ENCODE measurements at regions not wholly inside any gene's neighbourhood (a gene's known extent, or its start where the extent isn't known, plus 50 kb on each side); places are given as distances from the start of the nearest gene placed in this dataset.

DNA sequence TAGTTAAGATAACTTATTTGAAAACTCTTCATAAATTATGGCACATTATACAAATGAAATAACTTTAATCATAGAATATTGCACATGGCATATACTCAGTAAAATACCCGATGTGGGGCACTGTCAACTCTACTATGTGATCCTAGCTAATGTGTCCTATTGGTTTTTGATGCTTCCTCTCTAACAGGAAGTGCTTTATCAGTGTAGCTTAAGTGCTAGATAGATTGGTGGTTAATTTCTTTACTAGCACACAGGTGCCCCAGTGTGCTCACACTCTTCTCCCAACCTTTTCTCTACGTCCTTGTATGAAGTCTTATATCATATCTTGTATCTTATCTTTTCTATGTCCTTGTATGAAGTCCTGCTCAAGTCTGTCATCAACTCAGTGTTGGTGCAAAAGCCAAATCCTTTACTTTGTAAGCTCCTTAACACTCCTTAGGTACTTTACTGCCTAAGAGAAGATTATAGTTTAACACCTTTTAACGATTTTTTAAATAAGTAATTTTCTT, 358.9 kb downstream of the CENPW start:
- no CpG with 5 or more reads among the region's 3 CpGs for WGBS (ENCODE audit: extremely low coverage, insufficient read length, low lambda C conversion rate)
- H3K4me3 Mint-ChIP-seq = no peak overlapping the region

More for the DNA sequence above, 358.9 kb downstream of the CENPW start:
- Histone ChIP-seq H3K18ac (ENCODE audit: insufficient read length, low read depth, low read length) (no peak overlapping the region), H4K20me1 (ENCODE audit: control insufficient read depth, insufficient read depth, insufficient read length) (no peaks in the 10 kb centered on the region), H4K8ac (replicated peaks; ENCODE audit: insufficient read length, low read depth, low read length) (no peak overlapping the region), H3K79me1 (ENCODE audit: insufficient read depth, low read depth, low read length, poor library complexity, severe bottlenecking) (no peaks in the 10 kb centered on the region), H3K27me3 (ENCODE audit: insufficient read depth, low read length) (no peaks in the 10 kb centered on the region), H3K4me2 (ENCODE audit: insufficient read depth, insufficient read length, low read length) (no peak overlapping the region), H3K4ac (ENCODE audit: low read depth, low read length) (no peak overlapping the region), H3K79me2 (ENCODE audit: insufficient read depth, low read length) (no peaks in the 10 kb centered on the region), H3T11ph (ENCODE audit: low read length) (no peak overlapping the region), H3K4me1 (ENCODE audit: insufficient read depth, low read length) (no peaks in the 10 kb centered on the region), H2BK120ac (ENCODE audit: low read depth, low read length, poor library complexity, severe bottlenecking) (no peak overlapping the region), H2AK5ac (ENCODE audit: insufficient read length, low read length) (no peak overlapping the region), H4K91ac (ENCODE audit: insufficient read length, low read depth, low read length) (no peak overlapping the region), H2AFZ (ENCODE audit: low read length) (no peak overlapping the region), H3K9me3 (ENCODE audit: control insufficient read depth, low read depth, low read length) (no peaks in the 10 kb centered on the region), H2BK20ac (ENCODE audit: low read depth, low read length, poor library complexity, severe bottlenecking) (no peak overlapping the region), H2BK5ac (ENCODE audit: insufficient read length, low read length) (no peak overlapping the region), H3K23ac (ENCODE audit: insufficient read length, low read depth, low read length) (no peak overlapping the region), H3K56ac (ENCODE audit: insufficient read length, low read depth, low read length) (no peak overlapping the region), H3K23me2 (ENCODE audit: insufficient read length, low read depth, low read length, poor library complexity, severe bottlenecking) (no peaks in the 10 kb centered on the region), H2BK12ac (ENCODE audit: insufficient read length, low read depth, low read length) (no peak overlapping the region), H2BK15ac (ENCODE audit: low read depth, low read length) (no peak overlapping the region), H3K27ac (ENCODE audit: insufficient read length, low read depth, low read length) (no peak overlapping the region), H3K9ac (ENCODE audit: extremely low read depth, insufficient read length, low read length) (no peak overlapping the region), H4K5ac (ENCODE audit: insufficient read length, low read depth, low read length) (no peak overlapping the region), H3K14ac (ENCODE audit: insufficient read depth, low read length) (no peak overlapping the region)
- Mint-ChIP-seq H3K27me3 (ENCODE audit: low read depth) (no peaks in the 10 kb centered on the region), H3K4me1 (no peaks in the 10 kb centered on the region), H3K36me3 (ENCODE audit: insufficient read depth in 1 of 3, low read depth in 3 of 3) (no peaks in the 10 kb centered on the region), H3K9me3 (no peaks in the 10 kb centered on the region), H3K27ac (no peak overlapping the region)
- TF ChIP-seq, protein P1, sequence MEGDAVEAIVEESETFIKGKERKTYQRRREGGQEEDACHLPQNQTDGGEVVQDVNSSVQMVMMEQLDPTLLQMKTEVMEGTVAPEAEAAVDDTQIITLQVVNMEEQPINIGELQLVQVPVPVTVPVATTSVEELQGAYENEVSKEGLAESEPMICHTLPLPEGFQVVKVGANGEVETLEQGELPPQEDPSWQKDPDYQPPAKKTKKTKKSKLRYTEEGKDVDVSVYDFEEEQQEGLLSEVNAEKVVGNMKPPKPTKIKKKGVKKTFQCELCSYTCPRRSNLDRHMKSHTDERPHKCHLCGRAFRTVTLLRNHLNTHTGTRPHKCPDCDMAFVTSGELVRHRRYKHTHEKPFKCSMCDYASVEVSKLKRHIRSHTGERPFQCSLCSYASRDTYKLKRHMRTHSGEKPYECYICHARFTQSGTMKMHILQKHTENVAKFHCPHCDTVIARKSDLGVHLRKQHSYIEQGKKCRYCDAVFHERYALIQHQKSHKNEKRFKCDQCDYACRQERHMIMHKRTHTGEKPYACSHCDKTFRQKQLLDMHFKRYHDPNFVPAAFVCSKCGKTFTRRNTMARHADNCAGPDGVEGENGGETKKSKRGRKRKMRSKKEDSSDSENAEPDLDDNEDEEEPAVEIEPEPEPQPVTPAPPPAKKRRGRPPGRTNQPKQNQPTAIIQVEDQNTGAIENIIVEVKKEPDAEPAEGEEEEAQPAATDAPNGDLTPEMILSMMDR (conservative IDR thresholded peaks at IDR 0.05) = no peak
- no peak for DNase-seq

Measured in H9 (cell line).